Transverse colon (tissue), 4 donors: ENCODE measurements at regions not wholly inside any gene's neighbourhood (a gene's known extent, or its start where the extent isn't known, plus 50 kb on each side); places are given as distances from the start of the nearest gene placed in this dataset.

Experiments used
- DNase-seq: peaks from one replicate; pipeline ENCODE4 v3.0.0-alpha.2; 2019
- H3K27ac ChIP-seq, 4 donors: fragments of 200-600 bp; sonication (generic); 2 replicates each; pipeline ENCODE4 v1.5.1; 2016 to 2018; ENCODE audit warnings: inconsistent platforms in 4 of 4
- H3K27me3 ChIP-seq: fragments of 200-600 bp; sonication (generic); 2 replicates; pipeline ENCODE4 v1.5.1; 2017; ENCODE audit warnings: inconsistent platforms
- H3K36me3 ChIP-seq, 4 donors: fragments of 200-600 bp; sonication (generic); 2 replicates each; pipeline ENCODE4 v1.5.1; 2017 to 2019; ENCODE audit warnings: inconsistent platforms in 4 of 4
- H3K4me1 ChIP-seq, 4 donors: fragments of 200-600 bp; sonication (generic); 2 replicates each; pipeline ENCODE4 v1.5.1; 2017 to 2020; ENCODE audit warnings: inconsistent platforms in 4 of 4
- H3K4me3 ChIP-seq, 4 donors: fragments of 200-600 bp; sonication (generic); 1 replicate in 1 of 4; 2 replicates in 3 of 4; pipeline versions ENCODE4 v1.5.1 to v1.6.1; 2017 to 2019; ENCODE audit warnings: inconsistent platforms in 4 of 4
- H3K9me3 ChIP-seq, 2 donors: fragments of 200-600 bp; sonication (generic); 2 replicates each; pipeline ENCODE4 v1.5.1; 2017 to 2019; ENCODE audit warnings: inconsistent platforms in 2 of 2
- EP300 ChIP-seq: sonication (generic); formaldehyde crosslinking; IDR thresholded peaks from one replicate; pipeline ENCODE4 v1.6.1; 2017; ENCODE audit warnings: antibody characterized with exemption, low read depth
- POLR2A ChIP-seq: fragments of 450-650 bp; IDR thresholded peaks from one replicate; pipeline ENCODE4 v1.6.1; 2016; ENCODE audit warnings: antibody characterized with exemption, mild to moderate bottlenecking, moderate library complexity
- POLR2AphosphoS5 ChIP-seq, 3 donors: sonication (generic); formaldehyde crosslinking; IDR thresholded peaks; one replicate each; pipeline ENCODE4 v1.6.1; 2016; ENCODE audit warnings: antibody characterized with exemption in 3 of 3
- WGBS, 2 donors: methylation state at CpG; one replicate each; pipeline ENCODE4 v1.1.5; 2018; ENCODE audit warnings: low coverage in 1 of 2; 5-methylcytosine and 5-hydroxymethylcytosine counted together
- in situ Hi-C, 4 donors: fragments of 200-750 bp; cut with MboI; loops; one replicate each; pipeline versions ENCODE4 v1.15.0 to v1.15.1; 2017; ENCODE audit warnings: low sequenced_read_pairs in 3 of 4, low pct_ligation_motif_present in 1 of 4, low pct_unique_long_range_greater_than_20kb in 1 of 4
- intact Hi-C: fragments of 100-400 bp; cut with DNase I; formaldehyde crosslinking; loops from one replicate; pipeline ENCODE4 v1.15.1; 2023; ENCODE audit warnings: low total_unique reads
- TF ChIP-seq, protein P1 (sequence below), 5 experiments: fragments of 200-600 bp in 3 of 5; fragments of 450-650 bp in 2 of 5; sonication (generic) in 3 of 5; IDR thresholded peaks; 1 replicate in 2 of 5; 2 replicates in 3 of 5; pipeline ENCODE4 v1.5.1; 2016 to 2017; ENCODE audit warnings: antibody characterized with exemption in 5 of 5, inconsistent platforms in 3 of 5, mild to moderate bottlenecking in 2 of 5, moderate library complexity in 1 of 5

DNA sequence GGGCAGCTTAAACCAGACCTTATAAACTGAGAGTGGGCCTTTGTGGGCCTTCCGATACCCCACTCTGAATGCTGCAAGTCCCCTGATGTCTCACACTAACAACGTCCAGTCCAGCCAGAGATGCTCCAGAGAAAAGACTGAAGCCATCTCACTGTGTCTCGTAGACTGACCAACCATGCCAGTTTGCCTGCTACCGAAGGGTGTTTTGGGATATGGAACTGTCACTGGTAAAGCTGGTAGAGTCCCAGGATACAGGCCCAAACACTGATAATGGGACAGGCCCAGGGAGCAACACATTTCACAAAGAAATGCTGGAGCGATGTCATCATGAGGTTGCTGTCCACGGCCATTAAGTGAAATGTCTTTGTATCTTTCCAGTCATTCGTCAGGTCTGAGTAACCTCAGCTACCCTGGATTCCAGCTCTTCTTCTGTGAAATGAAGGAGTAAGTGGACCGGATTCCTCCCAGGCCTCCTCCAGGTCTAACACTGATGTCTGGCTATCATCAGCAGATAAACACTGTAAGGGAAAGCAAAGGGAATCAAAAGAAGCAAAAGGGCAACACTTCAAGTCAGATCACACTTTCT lies 81.6 kb downstream of the SLC5A7 start:
- TF ChIP-seq POLR2AphosphoS5 (IDR thresholded peaks at IDR 0.05) (no peak), EP300 (no peak), POLR2A (no peak)
- TF ChIP-seq, protein P1, sequence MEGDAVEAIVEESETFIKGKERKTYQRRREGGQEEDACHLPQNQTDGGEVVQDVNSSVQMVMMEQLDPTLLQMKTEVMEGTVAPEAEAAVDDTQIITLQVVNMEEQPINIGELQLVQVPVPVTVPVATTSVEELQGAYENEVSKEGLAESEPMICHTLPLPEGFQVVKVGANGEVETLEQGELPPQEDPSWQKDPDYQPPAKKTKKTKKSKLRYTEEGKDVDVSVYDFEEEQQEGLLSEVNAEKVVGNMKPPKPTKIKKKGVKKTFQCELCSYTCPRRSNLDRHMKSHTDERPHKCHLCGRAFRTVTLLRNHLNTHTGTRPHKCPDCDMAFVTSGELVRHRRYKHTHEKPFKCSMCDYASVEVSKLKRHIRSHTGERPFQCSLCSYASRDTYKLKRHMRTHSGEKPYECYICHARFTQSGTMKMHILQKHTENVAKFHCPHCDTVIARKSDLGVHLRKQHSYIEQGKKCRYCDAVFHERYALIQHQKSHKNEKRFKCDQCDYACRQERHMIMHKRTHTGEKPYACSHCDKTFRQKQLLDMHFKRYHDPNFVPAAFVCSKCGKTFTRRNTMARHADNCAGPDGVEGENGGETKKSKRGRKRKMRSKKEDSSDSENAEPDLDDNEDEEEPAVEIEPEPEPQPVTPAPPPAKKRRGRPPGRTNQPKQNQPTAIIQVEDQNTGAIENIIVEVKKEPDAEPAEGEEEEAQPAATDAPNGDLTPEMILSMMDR (IDR thresholded peaks at IDR 0.05) = no peak
- in situ Hi-C loops (no loop called here), intact Hi-C loops (no loop called here)
- Histone ChIP-seq H3K27ac (no peak overlapping the region), H3K4me3 (no peak overlapping the region), H3K27me3 (no peaks in the 10 kb centered on the region), H3K36me3 (no peaks in the 10 kb centered on the region), H3K4me1 (no peaks in the 10 kb centered on the region), H3K9me3 (no peaks in the 10 kb centered on the region)
- 69 to 77% methylated on average over 4 to 8 of the region's 8 CpGs for WGBS, 2 donors
- DNase-seq = no peak

DNA sequence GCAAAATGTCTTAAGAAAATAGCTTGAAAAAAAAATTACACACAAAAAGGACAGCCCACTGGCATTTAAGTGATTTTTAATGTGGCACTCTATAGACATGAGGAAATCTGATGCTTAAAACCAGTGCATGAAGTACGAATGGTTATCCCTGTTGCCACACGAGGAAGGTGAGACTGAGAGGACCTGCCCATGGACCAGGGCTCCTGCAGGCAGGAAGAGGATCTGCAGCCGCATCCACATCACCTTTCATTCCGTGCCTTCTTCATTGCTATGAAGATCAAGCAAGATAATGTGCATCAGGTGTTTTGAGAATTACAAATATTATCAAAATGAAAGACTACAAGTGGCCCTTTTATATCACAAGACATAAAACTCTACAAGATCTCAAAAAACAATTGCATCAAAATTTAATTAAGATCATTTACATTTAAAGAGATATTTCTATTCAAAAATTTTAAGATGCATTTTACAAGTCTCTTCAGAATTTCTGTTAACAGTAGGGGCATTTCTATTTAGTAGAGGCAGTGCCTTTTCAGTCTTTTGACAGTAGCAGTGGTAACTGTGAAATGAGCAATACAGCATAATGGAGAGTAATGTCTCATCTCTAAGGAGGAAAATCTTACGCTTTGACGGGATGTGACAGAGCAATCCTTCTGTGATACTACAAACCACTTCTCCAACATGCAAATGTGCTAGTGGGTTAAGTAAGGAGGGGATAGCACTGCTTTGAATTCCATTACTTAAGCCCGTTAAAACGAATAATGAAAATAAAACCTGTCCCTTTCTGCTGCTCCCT lies 83.4 kb downstream of the SLC5A7 start:
- Histone ChIP-seq H3K36me3 (no peaks in the 10 kb centered on the region), H3K4me1 (no peaks in the 10 kb centered on the region), H3K4me3 (no peak overlapping the region), H3K9me3 (no peaks in the 10 kb centered on the region), H3K27ac (no peak overlapping the region), H3K27me3 (no peaks in the 10 kb centered on the region)
- intact Hi-C loops = no loop called here
- TF ChIP-seq POLR2A (no peak), POLR2AphosphoS5 (IDR thresholded peaks at IDR 0.05) (no peak), EP300 (no peak)
- TF ChIP-seq, protein P1 (IDR thresholded peaks at IDR 0.05) = no peak
- DNase-seq = no peak
- 80 to 85% methylated on average over 6 to 8 of the region's 8 CpGs for WGBS, 2 donors
- in situ Hi-C loops = no loop called here

DNA sequence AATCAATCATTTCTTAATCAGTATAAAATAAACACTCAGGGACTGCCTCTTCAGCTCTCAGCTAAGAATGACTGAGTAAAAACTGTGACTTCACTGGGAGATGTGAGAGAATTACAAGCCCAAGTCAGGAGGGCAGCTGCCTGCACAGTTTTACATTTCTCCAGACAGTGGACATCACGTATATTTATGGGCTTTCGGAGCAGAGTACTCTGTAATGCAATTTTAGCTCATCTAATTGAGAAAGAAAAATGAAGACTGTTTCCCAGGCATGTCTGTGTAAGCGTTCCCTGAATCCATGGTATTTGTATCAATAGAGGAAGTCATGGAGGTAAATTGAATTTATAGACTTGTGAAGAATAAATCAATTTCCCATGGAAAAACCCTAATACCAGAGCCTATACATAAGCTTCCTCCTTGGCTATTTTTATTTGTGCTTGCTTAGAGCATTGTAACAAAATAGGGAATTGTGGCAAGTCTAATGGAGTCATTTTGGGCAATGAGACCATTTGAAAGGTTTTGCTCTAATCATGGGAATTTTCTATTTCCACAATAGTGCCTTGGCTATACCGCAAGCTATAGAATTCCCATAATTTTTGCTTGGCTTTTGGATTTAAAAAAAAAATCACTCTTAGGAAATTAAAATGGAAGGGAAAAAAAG lies 87.2 kb downstream of the SLC5A7 start:
- no peak overlapping the region for H3K27ac ChIP-seq
- 71 to 72% methylated on average over 3 to 4 of the region's 4 CpGs for WGBS, 2 donors

DNA sequence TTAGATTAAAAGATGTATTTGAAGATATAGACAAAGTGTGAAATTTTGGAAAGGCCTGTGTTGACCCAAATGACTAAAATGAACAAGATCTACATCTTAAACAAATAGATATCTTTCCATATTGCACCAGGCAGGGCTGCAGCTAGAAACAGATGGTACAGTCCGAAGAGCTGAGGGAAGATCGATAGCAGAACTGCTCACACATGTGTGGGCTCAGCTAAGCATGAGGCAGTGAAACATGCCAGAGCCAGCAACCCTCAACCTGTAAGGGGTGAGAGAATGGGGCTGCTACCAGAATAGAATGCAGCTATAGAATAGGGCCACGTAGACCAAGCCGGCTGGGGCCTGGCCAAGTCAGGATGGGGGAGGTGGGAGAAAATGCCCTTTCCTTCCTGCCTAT lies 87.8 kb downstream of the SLC5A7 start:
- no peaks in the 10 kb centered on the region for H3K9me3 ChIP-seq
- intact Hi-C loops (no loop called here), in situ Hi-C loops (no loop called here)
- no peak overlapping the region for H3K27ac ChIP-seq
- WGBS, 2 donors = 75 to 79% methylated on average over 2 to 4 of the region's 4 CpGs
- no peaks in the 10 kb centered on the region for H3K27me3 ChIP-seq
- H3K4me3 ChIP-seq = no peak overlapping the region
- DNase-seq = no peak
- no peaks in the 10 kb centered on the region for H3K36me3 ChIP-seq
- TF ChIP-seq POLR2A = no peak
- TF ChIP-seq, protein P1 (IDR thresholded peaks at IDR 0.05) = no peak
- no peak for TF ChIP-seq EP300
- no peak for TF ChIP-seq POLR2AphosphoS5 (IDR thresholded peaks at IDR 0.05)
- no peaks in the 10 kb centered on the region for H3K4me1 ChIP-seq

More for the DNA sequence above, 87.2 kb downstream of the SLC5A7 start:
- in situ Hi-C loops = no loop called here
- DNase-seq = no peak
- Histone ChIP-seq H3K4me3 (no peak overlapping the region), H3K27me3 (no peaks in the 10 kb centered on the region), H3K4me1 (no peaks in the 10 kb centered on the region), H3K36me3 (no peaks in the 10 kb centered on the region), H3K9me3 (no peaks in the 10 kb centered on the region)
- intact Hi-C loops = no loop called here
- TF ChIP-seq POLR2A (no peak), POLR2AphosphoS5 (IDR thresholded peaks at IDR 0.05) (no peak), EP300 (no peak)
- TF ChIP-seq, protein P1 (IDR thresholded peaks at IDR 0.05) = no peak
